ENCODE measurements at regions not wholly inside any gene's neighbourhood (a gene's known extent, or its start where the extent isn't known, plus 50 kb on each side); places are given as distances from the start of the nearest gene placed in this dataset.

DNA sequence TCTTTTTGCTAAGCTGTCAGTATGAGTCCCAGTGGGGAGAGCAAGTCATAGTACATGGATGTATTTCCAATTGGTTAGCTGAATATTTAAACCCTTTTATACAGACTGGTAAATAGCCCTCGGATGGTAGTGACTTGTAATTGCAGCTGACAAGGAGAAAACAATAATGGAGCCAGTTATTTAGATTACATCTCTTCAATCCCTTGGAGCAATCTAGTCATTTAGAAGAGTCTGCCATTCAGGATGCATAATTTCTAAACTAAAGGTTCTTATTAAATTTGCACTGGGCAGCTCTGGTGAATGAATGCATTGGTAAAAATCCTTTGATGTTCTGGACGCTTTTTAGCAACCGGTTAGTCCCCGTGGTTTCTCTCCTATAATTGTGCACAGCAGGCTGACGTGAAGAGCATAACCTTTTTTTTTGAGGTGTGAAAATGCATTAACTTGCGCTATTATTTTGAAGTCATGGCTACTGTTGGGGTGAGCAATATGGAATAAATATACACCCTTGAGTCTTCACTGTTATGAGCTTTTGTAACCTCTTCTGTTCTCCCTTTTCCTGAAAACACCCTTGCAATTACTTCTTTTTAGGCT lies 158.6 kb upstream of the CD180 start:
- no peak overlapping the region for H3K4me3 ChIP-seq (ENCODE audit: low read length)
- no peak for DNase-seq (ENCODE audit: low read depth)
- TF ChIP-seq, protein P1, sequence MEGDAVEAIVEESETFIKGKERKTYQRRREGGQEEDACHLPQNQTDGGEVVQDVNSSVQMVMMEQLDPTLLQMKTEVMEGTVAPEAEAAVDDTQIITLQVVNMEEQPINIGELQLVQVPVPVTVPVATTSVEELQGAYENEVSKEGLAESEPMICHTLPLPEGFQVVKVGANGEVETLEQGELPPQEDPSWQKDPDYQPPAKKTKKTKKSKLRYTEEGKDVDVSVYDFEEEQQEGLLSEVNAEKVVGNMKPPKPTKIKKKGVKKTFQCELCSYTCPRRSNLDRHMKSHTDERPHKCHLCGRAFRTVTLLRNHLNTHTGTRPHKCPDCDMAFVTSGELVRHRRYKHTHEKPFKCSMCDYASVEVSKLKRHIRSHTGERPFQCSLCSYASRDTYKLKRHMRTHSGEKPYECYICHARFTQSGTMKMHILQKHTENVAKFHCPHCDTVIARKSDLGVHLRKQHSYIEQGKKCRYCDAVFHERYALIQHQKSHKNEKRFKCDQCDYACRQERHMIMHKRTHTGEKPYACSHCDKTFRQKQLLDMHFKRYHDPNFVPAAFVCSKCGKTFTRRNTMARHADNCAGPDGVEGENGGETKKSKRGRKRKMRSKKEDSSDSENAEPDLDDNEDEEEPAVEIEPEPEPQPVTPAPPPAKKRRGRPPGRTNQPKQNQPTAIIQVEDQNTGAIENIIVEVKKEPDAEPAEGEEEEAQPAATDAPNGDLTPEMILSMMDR (IDR thresholded peaks at IDR 0.05; ENCODE audit: insufficient read depth, low read depth, low read length, missing control alignments): no peak

DNA sequence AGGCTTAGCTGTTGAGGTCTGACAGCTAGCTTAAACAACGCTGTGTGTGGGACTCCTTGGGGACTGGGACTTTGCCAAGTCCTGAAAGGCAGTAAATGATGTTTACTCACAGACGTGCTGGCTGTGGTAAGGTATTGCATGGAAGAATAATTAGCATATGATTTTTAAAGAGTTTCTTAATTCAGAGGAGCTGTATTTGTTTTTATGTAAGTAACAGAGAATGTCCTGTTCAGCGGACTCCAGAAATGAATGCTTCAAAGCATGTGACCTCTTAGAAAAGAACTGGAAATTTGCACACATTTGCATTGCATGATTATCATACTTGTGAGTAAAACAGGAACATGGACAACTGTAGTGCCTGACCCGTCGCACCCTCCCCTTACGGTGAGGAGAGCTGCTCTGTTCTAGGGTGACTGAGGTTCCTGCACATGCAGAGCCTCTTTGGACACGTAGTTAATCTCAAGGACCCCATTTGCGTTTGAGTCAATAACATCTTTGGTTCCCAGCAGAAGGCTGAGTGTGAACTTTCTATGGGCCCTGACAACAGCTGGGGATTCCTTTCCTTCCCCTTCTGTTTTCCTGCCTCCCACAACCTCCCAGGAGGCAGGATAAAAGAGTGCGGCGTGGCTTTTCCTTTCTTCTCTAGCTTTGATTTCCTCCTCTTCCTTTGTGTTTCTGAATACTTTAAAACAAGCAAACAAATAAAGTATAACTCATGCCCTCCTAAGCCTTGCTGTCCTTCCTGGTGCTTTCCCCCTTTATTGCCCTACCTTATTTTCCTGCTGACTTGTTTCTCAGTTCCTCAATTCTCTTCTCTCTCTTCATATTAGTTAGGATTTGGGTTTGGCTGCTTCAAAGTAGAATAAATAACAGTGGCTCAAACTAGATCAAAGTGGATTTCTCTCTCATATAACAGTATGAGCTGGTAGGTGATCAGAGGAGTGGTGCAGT lies 157.2 kb upstream of the CD180 start:
- no peak for DNase-seq (ENCODE audit: low read depth)
- TF ChIP-seq, protein P1 (IDR thresholded peaks at IDR 0.05; ENCODE audit: insufficient read depth, low read depth, low read length, missing control alignments): no peak
- no peak overlapping the region for H3K4me3 ChIP-seq (ENCODE audit: low read length)

DNA sequence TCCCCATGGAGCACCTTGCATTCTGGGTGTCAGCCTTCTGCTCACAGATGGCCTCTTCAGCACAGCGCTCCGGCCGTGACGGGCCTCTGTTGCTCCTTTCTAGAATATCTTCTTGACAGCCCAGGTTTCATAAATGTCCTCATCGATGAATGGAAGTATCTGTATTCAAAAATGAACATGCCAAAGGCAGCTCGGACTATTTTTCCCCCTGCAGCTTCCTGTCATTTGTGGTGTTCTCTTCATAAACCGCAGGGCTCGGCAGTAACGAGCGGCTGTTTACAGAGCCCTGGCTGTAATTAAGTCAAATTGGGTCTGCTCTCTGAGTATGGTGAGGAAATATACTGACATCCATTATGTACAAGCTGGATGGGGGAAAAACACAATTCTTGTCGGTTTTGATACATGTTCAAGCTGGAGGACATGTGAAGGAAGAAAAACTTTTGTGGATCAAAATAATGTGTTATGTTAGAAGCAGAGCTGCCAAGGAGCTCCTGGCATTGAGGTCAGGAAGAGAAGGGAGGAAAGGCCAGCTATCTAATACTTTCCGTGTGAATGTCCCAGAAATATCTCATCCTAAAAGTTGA lies 154.1 kb upstream of the CD180 start:
- TF ChIP-seq, protein P1 (IDR thresholded peaks at IDR 0.05; ENCODE audit: insufficient read depth, low read depth, low read length, missing control alignments): no peak
- no peak overlapping the region for H3K4me3 ChIP-seq (ENCODE audit: low read length)
- no peak for DNase-seq (ENCODE audit: low read depth)

DNA sequence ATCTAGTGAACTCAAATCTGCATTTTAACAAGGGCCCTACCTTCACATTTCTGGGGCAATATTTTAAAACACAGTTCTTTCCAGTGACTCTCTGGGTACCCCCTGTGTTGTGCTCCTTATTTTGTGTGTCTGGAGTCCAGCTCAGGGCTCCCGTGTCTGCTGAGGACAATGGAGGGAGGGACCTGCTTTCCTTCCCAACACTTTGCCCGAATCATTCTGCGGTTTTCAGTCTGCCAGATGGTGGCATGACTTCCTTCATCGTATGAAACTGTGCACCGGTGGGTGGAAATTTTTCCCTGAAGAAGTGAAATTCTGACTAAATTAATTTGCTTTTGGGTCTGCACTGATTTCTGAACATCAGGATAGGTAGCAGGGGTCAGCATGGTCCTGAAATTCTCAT lies 153.6 kb upstream of the CD180 start:
- DNase-seq (ENCODE audit: low read depth): no peak
- TF ChIP-seq, protein P1 (IDR thresholded peaks at IDR 0.05; ENCODE audit: insufficient read depth, low read depth, low read length, missing control alignments): no peak
- no peak overlapping the region for H3K4me3 ChIP-seq (ENCODE audit: low read length)

DNA sequence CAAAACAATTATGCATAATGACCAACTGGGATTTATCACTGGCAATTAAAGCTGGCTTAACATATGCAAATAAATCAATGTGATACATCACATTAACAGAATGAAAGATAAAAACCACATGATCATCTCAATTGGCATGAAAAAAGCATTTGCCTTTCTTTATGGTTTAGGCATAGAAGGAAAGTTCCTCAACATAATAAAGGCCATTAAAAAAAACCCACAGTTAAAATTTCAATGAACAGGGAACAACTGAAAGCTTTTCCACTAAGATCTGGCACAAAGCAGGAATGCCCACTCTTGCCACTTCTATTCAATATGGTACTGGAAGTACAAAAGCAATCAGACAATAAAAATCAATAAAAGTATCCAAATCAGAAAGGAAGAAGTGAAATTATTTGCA lies 151.2 kb upstream of the CD180 start:
- DNase-seq (ENCODE audit: low read depth): no peak
- TF ChIP-seq, protein P1 (IDR thresholded peaks at IDR 0.05; ENCODE audit: insufficient read depth, low read depth, low read length, missing control alignments): no peak
- H3K4me3 ChIP-seq (ENCODE audit: low read length): no peak overlapping the region

DNA sequence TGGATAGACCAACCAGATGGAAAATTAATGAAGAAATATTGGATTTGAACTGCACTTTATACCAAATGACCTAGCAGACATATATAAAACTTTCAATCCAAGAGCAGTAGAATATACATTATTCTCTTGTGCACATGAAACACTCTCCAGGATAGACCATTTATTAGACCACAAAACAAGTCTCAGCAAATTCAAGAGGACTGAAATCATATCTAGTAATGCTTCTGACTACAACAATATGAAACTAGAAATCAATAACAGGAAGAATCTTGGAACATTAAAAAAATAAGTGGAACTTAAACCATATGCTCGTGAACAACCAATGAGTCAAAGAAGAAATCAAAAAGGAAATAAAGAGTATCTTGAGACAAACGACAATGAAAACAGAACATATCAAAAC lies 150.0 kb upstream of the CD180 start:
- no peak overlapping the region for H3K4me3 ChIP-seq (ENCODE audit: low read length)
- peak; percentile 13 for DNase-seq (ENCODE audit: low read depth)
- TF ChIP-seq, protein P1 (IDR thresholded peaks at IDR 0.05; ENCODE audit: insufficient read depth, low read depth, low read length, missing control alignments): no peak
